Fibroblast of lung (primary cell): ENCODE measurements at regions not wholly inside any gene's neighbourhood (a gene's known extent, or its start where the extent isn't known, plus 50 kb on each side); places are given as distances from the start of the nearest gene placed in this dataset.
"Not testable (repeated sequence)": the region's sequence is repeated elsewhere in the genome, so short reads cannot be mapped to it uniquely, and the experiment has no call there.

Experiments
- DNase-seq, 2 donors: peaks; one replicate each; pipeline versions ENCODE4 v3.0.0 to v3.0.0-alpha.2; 2010; ENCODE audit warnings: low read depth in 2 of 2
- H2AFZ ChIP-seq: 2 replicates; pipeline ENCODE4 v1.5.1; 2012; ENCODE audit warnings: low read length, control low read depth, inconsistent platforms
- H3K27ac ChIP-seq: 2 replicates; pipeline ENCODE4 v1.5.1; 2011; ENCODE audit warnings: low read length, control low read depth; ENCODE audit not compliant: insufficient read depth
- H3K27me3 ChIP-seq: 2 replicates; pipeline ENCODE4 v1.5.1; 2011; ENCODE audit warnings: mild to moderate bottlenecking, low read length; ENCODE audit not compliant: control insufficient read depth, insufficient read depth
- H3K36me3 ChIP-seq: 2 replicates; pipeline ENCODE4 v1.5.1; 2011; ENCODE audit warnings: low read length; ENCODE audit not compliant: control insufficient read depth, insufficient read depth
- H3K4me1 ChIP-seq: 2 replicates; pipeline ENCODE4 v1.5.1; 2011; ENCODE audit warnings: low read length; ENCODE audit not compliant: control insufficient read depth, insufficient read depth; ENCODE audit errors: extremely low read depth
- H3K4me2 ChIP-seq: 2 replicates; pipeline ENCODE4 v1.5.1; 2011; ENCODE audit warnings: low read length, control low read depth; ENCODE audit not compliant: insufficient read depth; ENCODE audit errors: extremely low read depth
- H3K4me3 ChIP-seq, 4 experiments: fragments of 200-600 bp in 1 of 4; sonication (generic) in 1 of 4; replicated peaks in 1 of 4; 2 replicates each; pipeline ENCODE4 v1.5.1; 2011 to 2016; ENCODE audit warnings: low read length in 4 of 4, low read depth in 3 of 4, mild to moderate bottlenecking in 3 of 4, control low read depth in 2 of 4, inconsistent platforms in 1 of 4, mixed read lengths in 1 of 4; ENCODE audit not compliant: insufficient read depth in 1 of 4; ENCODE audit errors: control extremely low read depth in 1 of 4
- H3K79me2 ChIP-seq: 2 replicates; pipeline ENCODE4 v1.5.1; 2012; ENCODE audit warnings: mild to moderate bottlenecking, low read length, inconsistent platforms; ENCODE audit not compliant: control insufficient read depth, insufficient read depth
- H3K9ac ChIP-seq: 2 replicates; pipeline ENCODE4 v1.5.1; 2011; ENCODE audit warnings: mild to moderate bottlenecking, low read length, control low read depth; ENCODE audit not compliant: insufficient read depth
- H3K9me3 ChIP-seq: 2 replicates; pipeline ENCODE4 v1.5.1; 2012; ENCODE audit warnings: low read depth, low read length; ENCODE audit not compliant: control insufficient read depth, insufficient read depth
- H4K20me1 ChIP-seq: 2 replicates; pipeline ENCODE4 v1.5.1; 2011; ENCODE audit warnings: low read length; ENCODE audit not compliant: control insufficient read depth, insufficient read depth; ENCODE audit errors: extremely low read depth
- EZH2 ChIP-seq: IDR thresholded peaks from 2 replicates; pipeline ENCODE4 v1.5.1; 2012; ENCODE audit warnings: low read length, control low read depth, mild to moderate bottlenecking; ENCODE audit errors: missing control alignments
- TF ChIP-seq, protein P1 (sequence below), 2 donors: IDR thresholded peaks in 1 of 2; conservative IDR thresholded peaks in 1 of 2; 1 replicate in 1 of 2; 2 replicates in 1 of 2; pipeline ENCODE4 v1.5.1; 2011 to 2012; ENCODE audit warnings: low read length in 2 of 2, control low read depth in 1 of 2, inconsistent platforms in 1 of 2, low read depth in 1 of 2, mild to moderate bottlenecking in 1 of 2

DNA sequence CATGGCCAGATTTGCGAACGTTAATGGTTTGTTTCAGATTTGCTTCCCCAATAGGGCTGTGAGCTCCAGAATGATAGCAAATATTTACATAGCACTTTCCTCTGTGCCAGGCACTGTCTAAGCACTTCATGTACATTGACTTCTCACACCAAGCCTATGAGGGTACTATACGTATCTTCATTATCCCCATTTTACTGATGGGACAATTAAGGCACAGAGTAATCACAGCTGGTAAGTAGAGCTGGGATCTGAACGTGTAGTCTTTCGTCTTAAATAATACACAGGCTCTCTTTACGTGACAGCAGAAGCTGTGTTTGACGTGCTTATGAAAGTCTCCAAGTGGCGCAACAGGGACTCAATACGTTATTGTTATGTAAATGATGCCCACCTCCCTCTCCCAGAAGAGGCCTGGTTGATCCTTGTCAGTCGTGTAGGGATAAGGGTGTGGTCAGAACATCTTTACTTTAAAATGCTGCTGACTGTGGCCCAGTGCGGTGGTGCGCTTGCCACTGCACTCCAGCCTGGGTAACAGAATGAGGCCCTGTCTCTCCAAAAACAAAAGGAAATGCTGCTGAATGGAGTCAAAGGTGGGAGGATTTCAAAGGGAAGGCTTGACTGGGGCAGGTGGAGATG lies 66.3 kb upstream of the TCL1B start:
- no peak for DNase-seq
- TF ChIP-seq, protein P1, sequence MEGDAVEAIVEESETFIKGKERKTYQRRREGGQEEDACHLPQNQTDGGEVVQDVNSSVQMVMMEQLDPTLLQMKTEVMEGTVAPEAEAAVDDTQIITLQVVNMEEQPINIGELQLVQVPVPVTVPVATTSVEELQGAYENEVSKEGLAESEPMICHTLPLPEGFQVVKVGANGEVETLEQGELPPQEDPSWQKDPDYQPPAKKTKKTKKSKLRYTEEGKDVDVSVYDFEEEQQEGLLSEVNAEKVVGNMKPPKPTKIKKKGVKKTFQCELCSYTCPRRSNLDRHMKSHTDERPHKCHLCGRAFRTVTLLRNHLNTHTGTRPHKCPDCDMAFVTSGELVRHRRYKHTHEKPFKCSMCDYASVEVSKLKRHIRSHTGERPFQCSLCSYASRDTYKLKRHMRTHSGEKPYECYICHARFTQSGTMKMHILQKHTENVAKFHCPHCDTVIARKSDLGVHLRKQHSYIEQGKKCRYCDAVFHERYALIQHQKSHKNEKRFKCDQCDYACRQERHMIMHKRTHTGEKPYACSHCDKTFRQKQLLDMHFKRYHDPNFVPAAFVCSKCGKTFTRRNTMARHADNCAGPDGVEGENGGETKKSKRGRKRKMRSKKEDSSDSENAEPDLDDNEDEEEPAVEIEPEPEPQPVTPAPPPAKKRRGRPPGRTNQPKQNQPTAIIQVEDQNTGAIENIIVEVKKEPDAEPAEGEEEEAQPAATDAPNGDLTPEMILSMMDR (conservative IDR thresholded peaks at IDR 0.05 in 1 of 2, IDR thresholded peaks at IDR 0.05 in 1 of 2; ENCODE audit: low read depth in 1 of 2, low read length in 2 of 2), result no peak
- no peak for TF ChIP-seq EZH2
- H3K9me3 ChIP-seq, result no peaks in the 10 kb centered on the region
- H3K4me1 ChIP-seq, result no peaks in the 10 kb centered on the region
- H3K4me3 ChIP-seq, result no peak overlapping the region
- H3K27me3 ChIP-seq, result no peaks in the 10 kb centered on the region
- no peak overlapping the region for H2AFZ ChIP-seq
- no peaks in the 10 kb centered on the region for H3K36me3 ChIP-seq
- H3K27ac ChIP-seq, result no peak overlapping the region
- H3K4me2 ChIP-seq, result no peak overlapping the region
- H3K9ac ChIP-seq, result no peak overlapping the region
- no peaks in the 10 kb centered on the region for H3K79me2 ChIP-seq
- H4K20me1 ChIP-seq, result no peaks in the 10 kb centered on the region

DNA sequence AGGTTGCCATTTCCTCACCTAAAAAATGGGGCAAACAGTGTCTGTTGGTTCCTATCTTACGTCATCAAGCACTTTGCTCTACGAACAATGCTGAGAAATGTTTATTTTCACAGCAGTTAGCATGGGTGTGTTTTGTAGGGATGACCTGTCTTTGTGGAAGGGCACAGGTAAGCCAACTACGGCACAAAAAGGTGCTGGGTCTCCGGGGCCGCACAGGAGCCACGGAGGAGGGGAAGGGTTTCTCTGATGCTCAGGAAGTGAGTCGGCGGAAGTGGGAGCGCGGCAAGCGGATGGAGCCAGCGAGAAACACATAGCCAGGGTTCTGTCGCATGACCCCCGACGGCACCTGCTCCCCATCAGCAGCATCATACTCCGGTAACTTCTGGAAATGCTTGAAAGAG lies 65.6 kb upstream of the TCL1B start:
- Histone ChIP-seq H3K79me2 (no peaks in the 10 kb centered on the region), H3K4me2 (no peak overlapping the region), H3K27me3 (no peaks in the 10 kb centered on the region), H3K9me3 (no peaks in the 10 kb centered on the region), H3K9ac (no peak overlapping the region), H3K36me3 (no peaks in the 10 kb centered on the region), H3K4me3 (no peak overlapping the region), H2AFZ (no peak overlapping the region), H3K4me1 (no peaks in the 10 kb centered on the region), H3K27ac (no peak overlapping the region), H4K20me1 (no peaks in the 10 kb centered on the region)
- DNase-seq, result no peak
- TF ChIP-seq, protein P1 (conservative IDR thresholded peaks at IDR 0.05 in 1 of 2, IDR thresholded peaks at IDR 0.05 in 1 of 2; ENCODE audit: low read depth in 1 of 2, low read length in 2 of 2), result no peak
- no peak for TF ChIP-seq EZH2

DNA sequence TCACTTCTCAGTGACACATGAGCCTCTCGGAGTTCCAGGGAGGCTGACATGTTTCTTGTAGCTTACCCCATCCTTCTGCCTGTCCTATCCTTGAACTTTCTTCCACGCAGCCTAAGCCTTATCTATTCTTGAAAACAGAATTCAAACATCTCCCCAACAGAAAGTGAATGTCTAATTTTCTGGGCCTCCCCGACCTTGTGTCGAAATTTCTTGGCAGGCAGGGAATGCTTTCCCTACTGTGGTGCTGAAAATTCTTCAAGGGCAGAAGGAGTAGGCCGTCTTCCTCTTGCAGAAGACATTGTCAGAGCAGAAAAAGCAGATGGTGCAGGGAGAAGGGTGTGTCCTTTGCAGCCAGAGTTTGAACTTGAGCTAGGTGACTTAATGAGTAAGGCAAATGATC lies 63.0 kb upstream of the TCL1B start:
- H3K4me1 ChIP-seq, result no peaks in the 10 kb centered on the region
- H3K27me3 ChIP-seq, result no peaks in the 10 kb centered on the region
- no peak overlapping the region for H2AFZ ChIP-seq
- no peaks in the 10 kb centered on the region for H3K9me3 ChIP-seq
- no peaks in the 10 kb centered on the region for H3K36me3 ChIP-seq
- TF ChIP-seq EZH2, result no peak
- TF ChIP-seq, protein P1 (conservative IDR thresholded peaks at IDR 0.05 in 1 of 2, IDR thresholded peaks at IDR 0.05 in 1 of 2; ENCODE audit: low read depth in 1 of 2, low read length in 2 of 2), result no peak
- H3K79me2 ChIP-seq, result no peaks in the 10 kb centered on the region
- DNase-seq, result no peak
- no peak overlapping the region for H3K27ac ChIP-seq
- H3K4me2 ChIP-seq, result no peak overlapping the region
- H3K9ac ChIP-seq, result no peak overlapping the region
- H4K20me1 ChIP-seq, result no peaks in the 10 kb centered on the region
- H3K4me3 ChIP-seq, result no peak overlapping the region

DNA sequence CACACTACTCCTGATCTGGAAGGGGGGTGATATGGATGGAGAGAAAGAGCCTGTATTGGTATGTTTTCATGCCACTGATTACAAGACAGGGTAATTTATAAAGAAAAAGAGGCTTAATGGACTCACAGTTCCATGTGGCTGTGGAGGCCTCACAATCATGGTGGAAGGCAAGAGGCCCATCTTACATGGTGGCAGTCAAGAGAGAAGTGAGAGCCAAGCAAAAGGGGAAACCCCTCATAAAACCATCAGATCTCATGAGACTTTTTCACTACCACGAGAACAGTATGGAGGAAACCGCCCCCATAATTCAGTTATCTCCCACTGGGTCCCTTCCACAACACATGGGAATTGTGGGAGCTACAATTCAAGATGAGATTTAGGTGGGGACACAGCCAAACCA lies 60.5 kb upstream of the TCL1B start:
- not testable (repeated sequence) for H3K4me1 ChIP-seq, H4K20me1 ChIP-seq, H3K4me2 ChIP-seq, H3K27me3 ChIP-seq, H3K9me3 ChIP-seq, H3K4me3 ChIP-seq, H3K36me3 ChIP-seq, H3K27ac ChIP-seq, DNase-seq, H3K9ac ChIP-seq, H2AFZ ChIP-seq, H3K79me2 ChIP-seq
